Endothelial cell of umbilical vein (primary cell): ENCODE measurements at regions not wholly inside any gene's neighbourhood (a gene's known extent, or its start where the extent isn't known, plus 50 kb on each side); places are given as distances from the start of the nearest gene placed in this dataset.

Source experiments
- EZH2 ChIP-seq: IDR thresholded peaks from 2 replicates; pipeline ENCODE4 v1.6.1; 2012; ENCODE audit warnings: borderline replicate concordance, low read depth, mild to moderate bottlenecking, moderate library complexity, low read length, inconsistent platforms; ENCODE audit not compliant: severe bottlenecking
- POLR2AphosphoS5 ChIP-seq: IDR thresholded peaks from 2 replicates; pipeline ENCODE4 v1.6.1; 2012; ENCODE audit warnings: low read depth, mild to moderate bottlenecking, control low read depth, low read length, moderate library complexity; ENCODE audit not compliant: insufficient read depth

GRCh38 chr2:23112517-23112916, 272.5 kb upstream of the KLHL29 start:
- TF ChIP-seq EZH2 (no peak), POLR2AphosphoS5 (no peak)
